ENCODE measurements at regions not wholly inside any gene's neighbourhood (a gene's known extent, or its start where the extent isn't known, plus 50 kb on each side); places are given as distances from the start of the nearest gene placed in this dataset.

DNA sequence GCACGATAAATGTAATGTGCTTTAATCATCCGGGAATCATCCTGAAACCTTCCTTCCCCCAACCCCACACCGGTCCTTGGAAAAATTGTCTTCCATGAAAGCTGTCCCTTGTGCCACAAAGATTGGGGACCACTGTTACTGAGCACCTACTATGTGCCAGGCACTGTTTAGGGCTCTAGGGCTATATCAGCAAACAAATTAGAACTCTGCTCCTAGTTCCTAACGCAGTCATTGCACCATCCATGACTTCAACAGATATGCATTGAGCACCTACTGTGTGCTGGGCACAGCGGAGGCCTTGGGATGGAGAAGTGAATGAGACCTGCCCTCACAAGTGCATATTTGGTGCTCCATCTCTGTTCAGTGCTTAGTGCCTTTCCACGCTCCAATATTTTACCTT, 50.3 kb upstream of the BLCAP start:
- TF ChIP-seq, protein P1, sequence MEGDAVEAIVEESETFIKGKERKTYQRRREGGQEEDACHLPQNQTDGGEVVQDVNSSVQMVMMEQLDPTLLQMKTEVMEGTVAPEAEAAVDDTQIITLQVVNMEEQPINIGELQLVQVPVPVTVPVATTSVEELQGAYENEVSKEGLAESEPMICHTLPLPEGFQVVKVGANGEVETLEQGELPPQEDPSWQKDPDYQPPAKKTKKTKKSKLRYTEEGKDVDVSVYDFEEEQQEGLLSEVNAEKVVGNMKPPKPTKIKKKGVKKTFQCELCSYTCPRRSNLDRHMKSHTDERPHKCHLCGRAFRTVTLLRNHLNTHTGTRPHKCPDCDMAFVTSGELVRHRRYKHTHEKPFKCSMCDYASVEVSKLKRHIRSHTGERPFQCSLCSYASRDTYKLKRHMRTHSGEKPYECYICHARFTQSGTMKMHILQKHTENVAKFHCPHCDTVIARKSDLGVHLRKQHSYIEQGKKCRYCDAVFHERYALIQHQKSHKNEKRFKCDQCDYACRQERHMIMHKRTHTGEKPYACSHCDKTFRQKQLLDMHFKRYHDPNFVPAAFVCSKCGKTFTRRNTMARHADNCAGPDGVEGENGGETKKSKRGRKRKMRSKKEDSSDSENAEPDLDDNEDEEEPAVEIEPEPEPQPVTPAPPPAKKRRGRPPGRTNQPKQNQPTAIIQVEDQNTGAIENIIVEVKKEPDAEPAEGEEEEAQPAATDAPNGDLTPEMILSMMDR (IDR thresholded peaks at IDR 0.05) = no peak
- no peak for TF ChIP-seq EZH2 (IDR thresholded peaks at IDR 0.05; ENCODE audit: borderline replicate concordance, insufficient read depth, low read depth, low read length, poor library complexity, severe bottlenecking)

Data from B cell (primary cell).